HCT116 (cell line): ENCODE measurements at regions not wholly inside any gene's neighbourhood (a gene's known extent, or its start where the extent isn't known, plus 50 kb on each side); places are given as distances from the start of the nearest gene placed in this dataset.

ENCODE experiments used
- ATAC-seq: fragments of 200-7000 bp; cut with Tn5 transposase; 2 replicates; pipeline ENCODE4 v1.9.1; 2020; ENCODE audit warnings: mild to moderate bottlenecking, moderate library complexity
- BruUV-seq: library from RNA; stranded (reverse); fragments of 400-500 nt; replicated peaks from 2 replicates; lab custom pipeline; 2021; lab: Mats Ljungman, UMichigan
- CTCF ChIA-PET: fragments of 300-600 bp; sonication (Branson Sonifier 250); formaldehyde crosslinking; loops from one replicate; lab custom pipeline; 2021; ENCODE audit warnings: antibody characterized with exemption; lab: Charles Lee
- POLR2A ChIA-PET: fragments of 300-600, 350-600 bp; sonication (Branson Sonifier 250); formaldehyde crosslinking; loops from one replicate; lab custom pipeline; 2021; ENCODE audit warnings: antibody characterized with exemption; lab: Charles Lee
- RAD21 ChIA-PET, 2 experiments: fragments of 300-600 bp; sonication (Branson Sonifier 250); formaldehyde crosslinking; loops; one replicate each; lab custom pipeline; 2023; ENCODE audit warnings: low total read pairs in 2 of 2; ENCODE audit not compliant: uncharacterized antibody in 2 of 2, unreplicated experiment in 2 of 2, low non-redundant PET in 1 of 2; lab: Charles Lee
- DNase-seq: peaks from one replicate; pipeline ENCODE4 v3.0.0-alpha.2; 2010; ENCODE audit warnings: low read depth, low spot score
- H2AFZ ChIP-seq: fragments of 200-600 bp; shearing (Covaris generic), sonication (generic); 2 replicates; pipeline ENCODE4 v1.6.1; 2017; ENCODE audit warnings: low read depth, mixed run types, mixed read lengths, antibody characterized with exemption, low read length; ENCODE audit not compliant: poor library complexity, severe bottlenecking
- H3K27ac ChIP-seq: 2 replicates; pipeline ENCODE4 v1.5.1; 2012; ENCODE audit warnings: low read depth, low read length
- H3K27me3 ChIP-seq: fragments of 200-600 bp; sonication (generic); 2 replicates; pipeline ENCODE4 v1.6.1; 2016; ENCODE audit warnings: mixed run types, low read length, mixed read lengths; ENCODE audit not compliant: insufficient read depth
- H3K36me3 ChIP-seq, 2 experiments: fragments of 200-500 bp in 1 of 2; fragments of 200-600 bp in 1 of 2; sonication (Bioruptor generic) in 1 of 2; sonication (generic) in 1 of 2; 2 replicates each; pipeline versions ENCODE4 v1.5.1 to v1.6.1; 2014 to 2016; ENCODE audit warnings: low read length in 2 of 2, inconsistent platforms in 1 of 2, mixed read lengths in 1 of 2, mixed run types in 1 of 2; ENCODE audit not compliant: insufficient read depth in 2 of 2, control insufficient read depth in 1 of 2
- H3K4me1 ChIP-seq, 2 experiments: fragments of 200-600 bp in 1 of 2; sonication (generic) in 1 of 2; 2 replicates each; pipeline versions ENCODE4 v1.5.1 to v1.6.1; 2012 to 2017; ENCODE audit warnings: low read length in 2 of 2, inconsistent platforms in 1 of 2, mild to moderate bottlenecking in 1 of 2, mixed read lengths in 1 of 2, mixed run types in 1 of 2, moderate library complexity in 1 of 2; ENCODE audit not compliant: insufficient read depth in 2 of 2, control insufficient read depth in 1 of 2
- H3K4me2 ChIP-seq: fragments of 200-600 bp; sonication (generic); 2 replicates; pipeline ENCODE4 v1.6.1; 2017; ENCODE audit warnings: mixed run types, low read length, mixed read lengths
- H3K4me3 ChIP-seq, 2 experiments: fragments of 200-600 bp in 1 of 2; sonication (generic) in 1 of 2; replicated peaks in 1 of 2; 2 replicates each; pipeline ENCODE4 v1.5.1; 2011 to 2016; ENCODE audit warnings: low read length in 2 of 2, control low read depth in 1 of 2, low read depth in 1 of 2, mild to moderate bottlenecking in 1 of 2, mixed read lengths in 1 of 2, mixed run types in 1 of 2
- H3K79me2 ChIP-seq: fragments of 200-600 bp; sonication (generic); 2 replicates; pipeline ENCODE4 v1.6.1; 2017; ENCODE audit warnings: mild to moderate bottlenecking, mixed run types, low read length, moderate library complexity, mixed read lengths; ENCODE audit not compliant: insufficient read depth
- H3K9ac ChIP-seq: fragments of 200-600 bp; sonication (generic); 2 replicates; pipeline ENCODE4 v1.6.1; 2016; ENCODE audit warnings: low read length, mixed read lengths
- H3K9me2 ChIP-seq: fragments of 200-600 bp; sonication (generic), shearing (Covaris generic); 2 replicates; pipeline ENCODE4 v1.6.1; 2017; ENCODE audit warnings: mixed run types, mild to moderate bottlenecking, moderate library complexity; ENCODE audit not compliant: insufficient read depth
- H3K9me3 ChIP-seq, 2 experiments: fragments of 200-500 bp in 1 of 2; fragments of 200-600 bp in 1 of 2; sonication (Bioruptor generic) in 1 of 2; sonication (generic) in 1 of 2; 2 replicates each; pipeline ENCODE4 v1.6.1; 2014 to 2017; ENCODE audit warnings: low read length in 2 of 2, mixed read lengths in 2 of 2, inconsistent platforms in 1 of 2, low read depth in 1 of 2, mild to moderate bottlenecking in 1 of 2, mixed run types in 1 of 2, moderate library complexity in 1 of 2; ENCODE audit not compliant: control insufficient read depth in 1 of 2, insufficient read depth in 1 of 2
- H4K20me1 ChIP-seq: fragments of 200-600 bp; sonication (generic), shearing (Covaris generic); 2 replicates; pipeline ENCODE4 v1.6.1; 2017; ENCODE audit warnings: mixed run types, mild to moderate bottlenecking, moderate library complexity; ENCODE audit not compliant: insufficient read depth
- CBX3 ChIP-seq: IDR thresholded peaks from 2 replicates; pipeline ENCODE4 v1.6.1; 2012; ENCODE audit warnings: low read depth
- CEBPB ChIP-seq: IDR thresholded peaks from 2 replicates; pipeline ENCODE4 v1.6.1; 2012; ENCODE audit warnings: low read depth
- EGR1 ChIP-seq: IDR thresholded peaks from 2 replicates; pipeline ENCODE4 v1.6.1; 2012; ENCODE audit warnings: low read depth
- ELF1 ChIP-seq: IDR thresholded peaks from 2 replicates; pipeline ENCODE4 v1.6.1; 2012; ENCODE audit warnings: low read depth, borderline replicate concordance
- EZH2 ChIP-seq: fragments of 200-600 bp; sonication (generic); IDR thresholded peaks from 2 replicates; pipeline ENCODE4 v1.6.1; 2017; ENCODE audit warnings: antibody characterized with exemption, mixed run types
- EZH2phosphoT487 ChIP-seq: fragments of 200-600 bp; IDR thresholded peaks from 2 replicates; pipeline ENCODE4 v1.6.1; 2018; ENCODE audit warnings: antibody characterized with exemption, borderline replicate concordance
- FOSL1 ChIP-seq: IDR thresholded peaks from 2 replicates; pipeline ENCODE4 v1.6.1; 2012; ENCODE audit warnings: low read depth
- JUND ChIP-seq: IDR thresholded peaks from 2 replicates; pipeline ENCODE4 v1.6.1; 2012
- POLR2A ChIP-seq: IDR thresholded peaks from 2 replicates; pipeline ENCODE4 v1.7.0; 2011; ENCODE audit warnings: borderline replicate concordance; ENCODE audit not compliant: insufficient read depth, insufficient read length; ENCODE audit errors: extremely low read depth
- POLR2AphosphoS5 ChIP-seq: IDR thresholded peaks from 2 replicates; pipeline ENCODE4 v1.6.1; 2011; ENCODE audit warnings: mild to moderate bottlenecking, low read depth, low read length, moderate library complexity
- RAD21 ChIP-seq: IDR thresholded peaks from 2 replicates; pipeline ENCODE4 v1.6.1; 2012; ENCODE audit warnings: low read depth, mild to moderate bottlenecking
- TCF7L2 ChIP-seq: IDR thresholded peaks from 2 replicates; pipeline ENCODE4 v1.7.0; 2011; ENCODE audit warnings: borderline replicate concordance, inconsistent platforms; ENCODE audit not compliant: insufficient read depth, insufficient read length; ENCODE audit errors: extremely low read depth
- YY1 ChIP-seq: IDR thresholded peaks from 2 replicates; pipeline ENCODE4 v1.6.1; 2011; ENCODE audit warnings: low read length, low read depth, moderate library complexity, mild to moderate bottlenecking; ENCODE audit not compliant: insufficient replicate concordance; ENCODE audit errors: extremely low read depth
- ZFX ChIP-seq: fragments of 450-650 bp; IDR thresholded peaks from 2 replicates; pipeline ENCODE4 v1.6.1; 2017
- intact Hi-C: fragments of 100-400 bp; cut with micrococcal nuclease; formaldehyde crosslinking; loops from 2 replicates; pipeline ENCODE4 v1.10.0; 2022
- TF ChIP-seq, protein P1 (sequence below): IDR thresholded peaks from 2 replicates; pipeline ENCODE4 v1.6.1; 2011; ENCODE audit warnings: mild to moderate bottlenecking, low read length, moderate library complexity; ENCODE audit not compliant: insufficient replicate concordance; ENCODE audit errors: extremely low read depth
- TF ChIP-seq, protein P2 (sequence below): IDR thresholded peaks from 2 replicates; pipeline ENCODE4 v1.6.1; 2012

DNA sequence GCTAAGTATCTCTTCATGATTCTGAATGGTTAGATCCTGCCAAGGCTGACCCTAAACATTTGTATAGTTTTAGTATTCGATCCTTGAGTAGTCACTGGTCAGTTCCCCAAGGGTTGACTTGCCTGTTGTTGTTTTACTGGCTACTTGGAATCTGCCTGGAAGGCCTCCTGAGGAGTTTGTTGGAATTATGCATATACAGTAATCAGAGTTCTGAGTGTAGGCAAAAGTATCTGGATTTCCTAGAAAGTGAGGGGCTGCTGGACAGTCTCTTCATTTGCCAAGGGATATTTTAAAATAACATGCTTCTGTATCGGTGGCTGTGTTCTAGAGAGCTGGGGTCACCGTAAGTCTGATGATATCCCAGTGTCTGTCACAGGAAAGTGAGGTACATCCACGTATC lies 333.2 kb upstream of the C2CD4B start:
- CTCF ChIA-PET = no interaction called here

More for the DNA sequence above, 333.2 kb upstream of the C2CD4B start:
- H3K79me2 ChIP-seq = no peaks in the 10 kb centered on the region
- H3K27me3 ChIP-seq = no peaks in the 10 kb centered on the region
- H3K27ac ChIP-seq = no peak overlapping the region
- H3K4me1 ChIP-seq = no peaks in the 10 kb centered on the region
- H3K4me3 ChIP-seq = no peak overlapping the region
- H3K36me3 ChIP-seq = no peaks in the 10 kb centered on the region
- no peak overlapping the region for H3K4me2 ChIP-seq
- no peak for DNase-seq
- POLR2A ChIA-PET = no interaction called here
- H4K20me1 ChIP-seq = no peaks in the 10 kb centered on the region
- no TSS peak for BruUV-seq
- intact Hi-C loops = no loop called here
- RAD21 ChIA-PET = no interaction called here
- TF ChIP-seq EZH2 (no peak), YY1 (no peak), RAD21 (no peak), ELF1 (no peak), TCF7L2 (no peak), EGR1 (no peak), POLR2AphosphoS5 (no peak), CBX3 (no peak), EZH2phosphoT487 (no peak), CEBPB (no peak), POLR2A (no peak), ZFX (no peak), FOSL1 (no peak), JUND (no peak)
- TF ChIP-seq, protein P1, sequence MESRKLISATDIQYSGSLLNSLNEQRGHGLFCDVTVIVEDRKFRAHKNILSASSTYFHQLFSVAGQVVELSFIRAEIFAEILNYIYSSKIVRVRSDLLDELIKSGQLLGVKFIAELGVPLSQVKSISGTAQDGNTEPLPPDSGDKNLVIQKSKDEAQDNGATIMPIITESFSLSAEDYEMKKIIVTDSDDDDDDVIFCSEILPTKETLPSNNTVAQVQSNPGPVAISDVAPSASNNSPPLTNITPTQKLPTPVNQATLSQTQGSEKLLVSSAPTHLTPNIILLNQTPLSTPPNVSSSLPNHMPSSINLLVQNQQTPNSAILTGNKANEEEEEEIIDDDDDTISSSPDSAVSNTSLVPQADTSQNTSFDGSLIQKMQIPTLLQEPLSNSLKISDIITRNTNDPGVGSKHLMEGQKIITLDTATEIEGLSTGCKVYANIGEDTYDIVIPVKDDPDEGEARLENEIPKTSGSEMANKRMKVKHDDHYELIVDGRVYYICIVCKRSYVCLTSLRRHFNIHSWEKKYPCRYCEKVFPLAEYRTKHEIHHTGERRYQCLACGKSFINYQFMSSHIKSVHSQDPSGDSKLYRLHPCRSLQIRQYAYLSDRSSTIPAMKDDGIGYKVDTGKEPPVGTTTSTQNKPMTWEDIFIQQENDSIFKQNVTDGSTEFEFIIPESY = no peak
- TF ChIP-seq, protein P2, sequence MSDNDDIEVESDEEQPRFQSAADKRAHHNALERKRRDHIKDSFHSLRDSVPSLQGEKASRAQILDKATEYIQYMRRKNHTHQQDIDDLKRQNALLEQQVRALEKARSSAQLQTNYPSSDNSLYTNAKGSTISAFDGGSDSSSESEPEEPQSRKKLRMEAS = no peak
- no peak overlapping the region for H2AFZ ChIP-seq
- no peak overlapping the region for H3K9ac ChIP-seq
- ATAC-seq = no peak
- H3K9me2 ChIP-seq = no peaks in the 10 kb centered on the region
- no peaks in the 10 kb centered on the region for H3K9me3 ChIP-seq
